Sigmoid colon (tissue), 4 donors: ENCODE measurements at regions not wholly inside any gene's neighbourhood (a gene's known extent, or its start where the extent isn't known, plus 50 kb on each side); places are given as distances from the start of the nearest gene placed in this dataset.

Experiments
- CTCF ChIP-seq, 4 experiments: fragments of 450-650 bp in 3 of 4; fragments of 200-600 bp in 1 of 4; IDR thresholded peaks; one replicate each; pipeline ENCODE4 v1.5.1; 2016 to 2019; ENCODE audit warnings: antibody characterized with exemption in 4 of 4, mild to moderate bottlenecking in 3 of 4, moderate library complexity in 2 of 4
- EP300 ChIP-seq, 4 donors: sonication (generic); formaldehyde crosslinking; IDR thresholded peaks; one replicate each; pipeline ENCODE4 v1.6.1; 2017; ENCODE audit warnings: antibody characterized with exemption in 4 of 4

GRCh38 chr14:22097072-22097471 lies 423.5 kb upstream of the OR4E1 start:
- TF ChIP-seq CTCF (IDR thresholded peaks at IDR 0.05) (no peak), EP300 (IDR thresholded peaks at IDR 0.05) (peak; percentile 35 to 96 (median 68))
